ENCODE measurements at regions not wholly inside any gene's neighbourhood (a gene's known extent, or its start where the extent isn't known, plus 50 kb on each side); places are given as distances from the start of the nearest gene placed in this dataset.
"Not testable (repeated sequence)": the region's sequence is repeated elsewhere in the genome, so short reads cannot be mapped to it uniquely, and the experiment has no call there.

- peak in 1 of 3 donors; percentile 19 for DNase-seq
Measured at GRCh38 chr3:18237251-18238005, 187.7 kb downstream of the SATB1 start.

DNA sequence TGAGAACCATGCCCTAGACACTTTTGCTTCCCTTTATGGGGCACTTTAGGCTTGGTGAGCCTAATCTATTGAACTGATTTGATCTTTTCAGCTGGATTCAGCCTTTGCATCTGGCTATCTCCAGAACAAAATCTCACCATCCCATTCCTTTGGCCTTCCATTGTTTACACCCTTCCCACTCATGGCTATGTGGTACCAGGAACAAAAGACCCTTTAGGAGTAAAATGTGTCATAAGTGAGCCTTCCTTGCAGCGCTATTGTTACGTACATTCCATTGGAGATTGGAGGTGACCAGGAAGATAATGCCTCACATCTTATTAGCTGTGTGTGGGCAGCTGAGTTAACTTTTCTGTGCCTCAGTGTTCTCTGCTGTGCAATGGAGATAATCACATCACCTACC lies 188.4 kb downstream of the SATB1 start:
- no peak for DNase-seq

- DNase-seq, result no peak
Measured at GRCh38 chr3:18234717-18235335, 190.3 kb downstream of the SATB1 start.

DNA sequence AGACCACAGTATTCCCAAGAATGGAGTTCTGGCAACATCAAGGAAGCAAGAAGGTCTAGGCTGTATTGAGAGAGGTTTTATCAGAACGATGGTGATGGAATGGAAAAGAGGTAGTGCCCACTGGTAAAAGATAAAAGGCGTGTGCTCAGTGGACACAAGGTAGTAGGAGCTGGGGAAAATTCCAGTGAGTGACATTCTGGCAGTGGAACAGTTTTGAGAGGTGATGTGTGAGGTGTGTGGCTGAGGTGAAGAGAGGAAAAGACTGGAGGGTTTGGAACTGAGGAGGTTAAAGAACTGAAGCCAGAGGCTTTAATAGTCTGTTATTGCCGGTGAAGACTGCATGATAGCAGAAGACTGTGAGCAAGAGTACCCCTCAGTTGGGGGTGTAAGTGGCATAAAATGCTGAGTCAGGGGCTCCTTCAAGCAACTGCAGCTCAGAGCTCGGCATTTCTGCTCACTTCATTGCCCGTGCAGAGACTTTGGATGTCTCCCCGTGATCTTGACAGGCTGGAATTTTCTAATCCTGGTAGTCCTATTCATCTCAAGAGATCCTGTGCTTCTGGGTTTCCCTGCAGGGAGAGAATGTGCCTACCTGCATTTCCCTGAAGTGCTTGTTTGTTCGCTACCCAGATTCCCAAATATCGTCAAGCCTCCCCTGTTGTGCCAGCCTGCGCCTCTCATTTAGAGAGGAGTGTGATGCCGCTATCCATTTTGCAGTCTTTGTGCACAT lies 191.0 kb downstream of the SATB1 start:
- no peak for DNase-seq

DNA sequence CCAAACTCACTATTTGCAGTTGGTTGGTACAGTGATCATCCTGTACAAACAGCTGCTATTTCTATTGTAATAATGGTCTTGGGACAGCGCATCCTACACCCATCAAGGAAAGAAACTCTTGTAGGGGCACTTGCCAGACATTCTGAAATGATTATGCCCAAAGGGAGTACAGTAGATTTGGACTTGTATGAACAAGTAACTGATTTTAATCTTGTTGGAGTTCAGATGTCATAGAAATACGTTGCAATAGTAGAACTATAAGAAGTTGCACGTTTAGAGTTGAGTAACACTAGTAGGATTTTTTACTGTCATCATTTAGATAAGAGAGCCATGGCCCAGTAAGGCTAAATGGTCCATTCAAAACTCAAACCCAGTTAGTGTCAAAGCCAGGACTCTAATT lies 192.8 kb downstream of the SATB1 start:
- DNase-seq, result no peak

- no peak for DNase-seq
Measured at GRCh38 chr3:18228060-18228459, 197.1 kb downstream of the SATB1 start.

- no peak for DNase-seq
Measured at GRCh38 chr3:18225709-18226108, 199.4 kb downstream of the SATB1 start.

DNA sequence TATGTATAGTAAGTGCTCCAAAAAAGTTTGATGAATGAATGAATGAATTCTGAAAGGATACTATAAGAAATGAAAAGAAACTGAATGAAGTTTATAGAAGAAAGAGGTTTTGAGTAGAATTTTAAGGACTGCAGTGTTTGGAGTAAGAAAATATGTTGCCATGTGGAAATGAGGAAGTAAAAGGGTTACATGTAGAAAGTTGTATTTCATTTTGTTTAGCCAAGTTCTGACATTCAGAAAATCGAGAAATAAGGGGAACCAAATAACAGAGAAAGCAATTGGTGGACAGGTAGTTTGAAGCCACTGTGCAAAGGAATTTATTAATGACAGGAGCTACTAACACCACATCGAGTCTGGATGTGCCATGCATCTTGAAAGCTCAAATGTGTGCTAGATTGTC lies 200.7 kb downstream of the SATB1 start:
- no peak for DNase-seq

DNA sequence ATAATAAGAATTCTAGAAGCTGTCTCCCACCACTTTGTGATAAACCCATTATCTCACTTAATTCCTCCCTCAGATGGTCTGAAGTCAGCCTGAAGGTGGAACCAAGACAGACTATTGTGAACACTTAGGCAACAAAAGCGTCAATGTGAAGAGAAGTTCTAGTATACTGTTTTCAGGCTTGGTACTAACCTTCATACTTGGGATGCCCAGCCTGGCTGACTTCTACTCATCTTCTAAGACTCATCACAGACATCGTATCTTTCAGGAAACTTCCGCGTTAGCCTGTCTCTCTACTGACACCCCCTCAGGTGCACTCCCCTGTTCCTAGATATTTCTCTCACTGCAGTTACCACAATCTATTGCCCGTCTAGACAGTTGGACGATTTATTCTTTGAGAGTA lies 201.2 kb downstream of the SATB1 start:
- no peak for DNase-seq

DNA sequence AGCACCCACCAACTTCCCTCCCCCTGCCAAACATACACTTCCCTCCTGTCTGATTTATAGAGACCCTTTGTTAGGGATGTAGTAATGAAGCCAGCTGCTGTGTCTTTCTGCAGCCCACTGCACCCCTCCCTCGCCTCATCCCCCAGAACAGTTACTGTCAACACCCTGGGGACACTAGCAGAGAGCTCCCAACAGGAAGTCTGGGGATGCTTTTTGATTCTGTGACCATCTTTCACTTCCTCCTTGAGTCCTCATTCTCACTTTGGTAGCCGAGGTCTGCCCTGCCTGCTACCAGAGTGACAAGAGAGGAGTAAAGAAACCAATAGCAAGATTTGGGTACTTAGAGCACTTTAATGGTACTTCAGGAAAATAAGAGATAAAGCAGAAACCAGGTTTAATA lies 201.6 kb downstream of the SATB1 start:
- DNase-seq, result peak in 2 of 3 donors; percentile 8 to 19

DNA sequence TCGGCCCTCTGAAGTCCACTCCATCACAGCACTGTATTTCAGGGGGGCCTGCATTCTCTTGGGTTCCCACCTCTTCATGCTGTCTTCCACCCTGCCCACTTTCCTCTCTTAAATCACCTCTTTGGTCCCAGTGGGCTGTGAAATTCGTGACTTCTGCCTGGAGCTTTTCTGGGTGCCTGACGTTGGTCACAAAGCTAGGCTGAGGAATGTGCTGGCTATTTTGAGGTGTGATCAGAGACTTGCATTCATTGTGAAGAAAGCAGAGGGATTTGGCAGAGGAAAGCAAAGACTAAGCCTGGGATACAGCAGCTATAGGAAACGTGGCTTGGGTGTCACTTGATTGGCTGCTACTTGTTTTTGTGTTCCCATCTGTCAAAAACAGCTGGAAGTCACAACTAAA lies 202.5 kb downstream of the SATB1 start:
- DNase-seq, result no peak

- no peak for DNase-seq
Measured at GRCh38 chr3:18217507-18218174, 207.5 kb downstream of the SATB1 start.

- DNase-seq, result no peak
Measured at GRCh38 chr3:18216996-18217395, 208.1 kb downstream of the SATB1 start.

GRCh38 chr3:18215639-18216038 lies 209.5 kb downstream of the SATB1 start:
- no peak for DNase-seq

DNA sequence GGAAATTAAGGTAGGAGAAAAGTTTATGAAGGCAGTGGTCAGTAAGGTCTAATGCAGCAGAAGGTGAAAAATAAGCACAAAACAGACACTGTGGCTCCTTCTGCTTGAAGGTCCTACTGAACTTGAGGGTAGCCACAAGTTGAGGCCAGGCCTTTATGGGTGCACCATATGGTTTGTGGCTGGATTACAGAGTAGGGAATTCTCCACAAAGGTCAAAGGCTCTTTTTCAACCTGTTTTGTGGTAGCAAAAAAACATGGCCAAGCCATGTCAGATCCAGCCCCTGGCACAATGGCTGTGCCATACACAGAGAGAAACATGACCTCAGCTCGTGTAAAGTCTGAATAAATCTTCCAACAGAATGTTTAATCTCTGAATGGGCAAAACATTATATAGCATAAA lies 214.0 kb downstream of the SATB1 start:
- no peak for DNase-seq

- no peak for DNase-seq
Measured at GRCh38 chr3:18208856-18209255, 216.3 kb downstream of the SATB1 start.

GRCh38 chr3:18208091-18208490 lies 217.0 kb downstream of the SATB1 start:
- no peak for DNase-seq

GRCh38 chr3:18207226-18207625 lies 217.9 kb downstream of the SATB1 start:
- DNase-seq, result no peak

GRCh38 chr3:18205701-18206100 lies 219.4 kb downstream of the SATB1 start:
- DNase-seq, result not testable (repeated sequence)

DNA sequence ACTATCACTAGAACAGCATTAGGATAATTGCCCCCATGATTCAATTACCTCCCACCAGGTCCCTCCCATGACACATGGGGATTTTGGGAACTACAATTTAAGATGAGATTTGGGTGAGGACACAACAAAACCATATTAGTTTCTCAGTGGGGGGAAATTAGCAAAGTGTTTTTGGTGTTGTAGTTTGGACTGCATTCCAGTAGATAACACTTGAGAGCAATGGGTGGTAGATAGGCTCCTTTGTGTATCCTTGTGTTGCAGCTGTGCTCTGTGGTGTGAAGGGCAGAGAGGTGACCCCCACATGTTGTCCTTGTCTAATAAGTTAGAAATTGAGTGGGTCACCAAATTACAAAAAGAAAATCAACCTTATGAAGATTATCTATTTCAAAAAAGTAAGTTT lies 223.8 kb downstream of the SATB1 start:
- no peak for DNase-seq

GRCh38 chr3:18199757-18200156 lies 225.4 kb downstream of the SATB1 start:
- DNase-seq, result no peak

- DNase-seq, result no peak
Measured at GRCh38 chr3:18195836-18196235, 229.3 kb downstream of the SATB1 start.

DNA sequence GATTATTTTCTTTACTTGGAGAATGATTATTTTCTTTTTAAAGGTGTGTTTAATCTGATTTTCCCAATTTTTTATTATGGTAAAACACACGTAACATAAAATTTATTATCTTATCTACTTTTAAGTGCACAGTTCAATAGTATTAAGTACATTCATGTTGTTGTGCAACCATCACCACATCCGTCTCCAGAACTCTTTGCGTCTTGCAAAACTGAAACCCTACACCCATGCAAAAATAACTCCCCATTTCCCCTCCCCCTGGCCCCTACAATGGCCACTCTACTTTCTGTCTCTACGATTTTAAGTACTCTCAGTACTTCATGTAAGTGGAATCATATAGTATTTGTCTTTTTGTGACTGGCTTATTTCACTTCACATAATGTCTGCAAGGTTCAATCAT lies 230.7 kb downstream of the SATB1 start:
- DNase-seq, result no peak

Data from muscle of back (tissue), 3 donors.